SK-N-SH treated with all-trans-retinoic acid at 6 μM for 48 hours (cell line): ENCODE measurements at regions not wholly inside any gene's neighbourhood (a gene's known extent, or its start where the extent isn't known, plus 50 kb on each side); places are given as distances from the start of the nearest gene placed in this dataset.

ENCODE experiments used
- ATAC-seq: fragments of 200-7000 bp; cut with Tn5 transposase; 3 replicates; pipeline ENCODE4 v1.9.1; 2020; ENCODE audit warnings: mild to moderate bottlenecking, moderate library complexity
- ARNTL ChIP-seq: fragments of 450-650 bp; formaldehyde crosslinking; IDR thresholded peaks from 2 replicates; pipeline ENCODE4 v1.5.0; 2020; ENCODE audit warnings: low read depth, mild to moderate bottlenecking, moderate library complexity, borderline replicate concordance
- BACH2 ChIP-seq: fragments of 250-450 bp; sonication (Bioruptor Pico); IDR thresholded peaks from 2 replicates; pipeline ENCODE4 v1.9.0; 2021; ENCODE audit warnings: mild to moderate bottlenecking, borderline replicate concordance
- CSDC2 ChIP-seq: fragments of 250-450 bp; sonication (Bioruptor Pico); IDR thresholded peaks from 2 replicates; pipeline ENCODE4 v1.5.0; 2020; ENCODE audit warnings: mild to moderate bottlenecking, moderate library complexity
- ESRRG ChIP-seq: fragments of 250-450 bp; sonication (Bioruptor Pico); IDR thresholded peaks from 2 replicates; pipeline ENCODE4 v1.6.1; 2021; ENCODE audit warnings: mild to moderate bottlenecking
- GLIS3 ChIP-seq: fragments of 250-450 bp; sonication (Bioruptor Pico); IDR thresholded peaks from 2 replicates; pipeline ENCODE4 v1.5.0; 2020; ENCODE audit warnings: mild to moderate bottlenecking, moderate library complexity
- ISL1 ChIP-seq: fragments of 250-450 bp; sonication (Bioruptor Pico); IDR thresholded peaks from 2 replicates; pipeline ENCODE4 v2.1.2; 2022; ENCODE audit warnings: mild to moderate bottlenecking, moderate library complexity
- OSR1 ChIP-seq: fragments of 250-450 bp; sonication (Bioruptor Pico); IDR thresholded peaks from 2 replicates; pipeline ENCODE4 v1.8.0; 2022; ENCODE audit warnings: moderate library complexity, mild to moderate bottlenecking, inconsistent platforms
- PPARA ChIP-seq: fragments of 250-450 bp; sonication (Bioruptor Pico); IDR thresholded peaks from 2 replicates; pipeline ENCODE4 v1.5.0; 2020; ENCODE audit warnings: mild to moderate bottlenecking, borderline replicate concordance
- RARB ChIP-seq: fragments of 250-450 bp; sonication (Bioruptor Pico); IDR thresholded peaks from 2 replicates; pipeline ENCODE4 v1.8.0; 2021; ENCODE audit warnings: mild to moderate bottlenecking, moderate library complexity
- SNAI2 ChIP-seq: fragments of 250-450 bp; sonication (Bioruptor Pico); IDR thresholded peaks from 2 replicates; pipeline ENCODE4 v1.5.0; 2020; ENCODE audit warnings: mild to moderate bottlenecking, moderate library complexity
- TCF4 ChIP-seq: fragments of 250-450 bp; sonication (Bioruptor Pico); IDR thresholded peaks from 2 replicates; pipeline ENCODE4 v1.8.0; 2021; ENCODE audit warnings: mild to moderate bottlenecking, moderate library complexity, borderline replicate concordance
- TOX ChIP-seq: fragments of 250-450 bp; sonication (Bioruptor Pico); IDR thresholded peaks from 2 replicates; pipeline ENCODE4 v1.8.0; 2021; ENCODE audit warnings: mild to moderate bottlenecking, moderate library complexity, borderline replicate concordance
- ZC3H10 ChIP-seq: fragments of 250-450 bp; sonication (Bioruptor Pico); IDR thresholded peaks from 2 replicates; pipeline ENCODE4 v1.5.1; 2021; ENCODE audit warnings: mild to moderate bottlenecking, moderate library complexity
- ZFP3 ChIP-seq: fragments of 250-450 bp; sonication (Bioruptor Pico); IDR thresholded peaks from 2 replicates; pipeline ENCODE4 v1.5.0; 2020; ENCODE audit warnings: mild to moderate bottlenecking, moderate library complexity
- ZFP30 ChIP-seq: fragments of 450-650 bp; formaldehyde crosslinking; IDR thresholded peaks from 2 replicates; pipeline ENCODE4 v1.5.0; 2022; ENCODE audit warnings: mild to moderate bottlenecking, moderate library complexity
- ZNF565 ChIP-seq: fragments of 450-650 bp; formaldehyde crosslinking; conservative IDR thresholded peaks from 2 replicates; pipeline ENCODE4 v1.5.0; 2020; ENCODE audit warnings: low read depth, mild to moderate bottlenecking, moderate library complexity
- ZNF70 ChIP-seq: fragments of 450-650 bp; formaldehyde crosslinking; IDR thresholded peaks from 2 replicates; pipeline ENCODE4 v1.5.0; 2020; ENCODE audit warnings: mild to moderate bottlenecking, moderate library complexity
- ZNF8 ChIP-seq: fragments of 450-650 bp; formaldehyde crosslinking; IDR thresholded peaks from 2 replicates; pipeline ENCODE4 v1.5.0; 2020; ENCODE audit warnings: mild to moderate bottlenecking, moderate library complexity
- TF ChIP-seq, protein P1 (sequence below): fragments of 250-450 bp; sonication (Bioruptor Pico); IDR thresholded peaks from 2 replicates; pipeline ENCODE4 v1.5.1; 2021; ENCODE audit warnings: mild to moderate bottlenecking, moderate library complexity
- TF ChIP-seq, protein P2 (sequence below): fragments of 250-450 bp; sonication (Bioruptor Pico); IDR thresholded peaks from 2 replicates; pipeline ENCODE4 v1.8.0; 2020; ENCODE audit warnings: mild to moderate bottlenecking, moderate library complexity, borderline replicate concordance
- TF ChIP-seq, protein P3 (sequence below): fragments of 250-450 bp; sonication (Bioruptor Pico); IDR thresholded peaks from 2 replicates; pipeline ENCODE4 v1.5.0; 2020; ENCODE audit warnings: mild to moderate bottlenecking, moderate library complexity
- TF ChIP-seq, protein P4 (sequence below): fragments of 250-450 bp; sonication (Bioruptor Pico); IDR thresholded peaks from 2 replicates; pipeline ENCODE4 v1.5.1; 2020; ENCODE audit warnings: low read depth, mild to moderate bottlenecking, moderate library complexity

DNA sequence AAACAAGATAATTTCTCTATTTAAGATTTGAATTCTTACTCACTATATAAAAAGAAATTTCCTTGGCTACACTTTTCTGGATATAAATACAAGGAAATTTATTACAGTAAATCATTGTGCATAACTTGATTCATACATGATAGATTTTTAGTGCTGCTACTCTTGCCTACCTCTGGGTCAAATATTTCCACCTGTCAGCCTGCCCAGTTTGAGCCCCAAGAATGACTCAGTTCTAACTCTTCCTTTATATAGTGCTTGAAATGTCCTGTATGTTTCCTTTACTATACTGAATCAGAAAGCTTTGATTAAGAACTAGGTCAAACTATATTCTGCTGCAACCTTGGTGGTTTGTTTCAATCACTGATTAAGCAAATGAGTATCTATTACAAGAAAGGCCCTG is 147.4 kb upstream of the FTMT start:
- no peak for TF ChIP-seq TOX
- no peak for TF ChIP-seq PPARA (CRISPR knock-in tag)
- no peak for TF ChIP-seq ESRRG (CRISPR knock-in tag)
- TF ChIP-seq, protein P1, sequence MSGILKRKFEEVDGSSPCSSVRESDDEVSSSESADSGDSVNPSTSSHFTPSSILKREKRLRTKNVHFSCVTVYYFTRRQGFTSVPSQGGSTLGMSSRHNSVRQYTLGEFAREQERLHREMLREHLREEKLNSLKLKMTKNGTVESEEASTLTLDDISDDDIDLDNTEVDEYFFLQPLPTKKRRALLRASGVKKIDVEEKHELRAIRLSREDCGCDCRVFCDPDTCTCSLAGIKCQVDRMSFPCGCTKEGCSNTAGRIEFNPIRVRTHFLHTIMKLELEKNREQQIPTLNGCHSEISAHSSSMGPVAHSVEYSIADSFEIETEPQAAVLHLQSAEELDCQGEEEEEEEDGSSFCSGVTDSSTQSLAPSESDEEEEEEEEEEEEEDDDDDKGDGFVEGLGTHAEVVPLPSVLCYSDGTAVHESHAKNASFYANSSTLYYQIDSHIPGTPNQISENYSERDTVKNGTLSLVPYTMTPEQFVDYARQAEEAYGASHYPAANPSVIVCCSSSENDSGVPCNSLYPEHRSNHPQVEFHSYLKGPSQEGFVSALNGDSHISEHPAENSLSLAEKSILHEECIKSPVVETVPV, result no peak
- TF ChIP-seq ZNF70 (CRISPR knock-in tag), result no peak
- no peak for TF ChIP-seq RARB (CRISPR knock-in tag)
- TF ChIP-seq ZC3H10 (CRISPR knock-in tag), result no peak
- TF ChIP-seq ZFP30 (CRISPR knock-in tag), result no peak
- no peak for TF ChIP-seq ZNF565 (CRISPR knock-in tag)
- TF ChIP-seq, protein P2, sequence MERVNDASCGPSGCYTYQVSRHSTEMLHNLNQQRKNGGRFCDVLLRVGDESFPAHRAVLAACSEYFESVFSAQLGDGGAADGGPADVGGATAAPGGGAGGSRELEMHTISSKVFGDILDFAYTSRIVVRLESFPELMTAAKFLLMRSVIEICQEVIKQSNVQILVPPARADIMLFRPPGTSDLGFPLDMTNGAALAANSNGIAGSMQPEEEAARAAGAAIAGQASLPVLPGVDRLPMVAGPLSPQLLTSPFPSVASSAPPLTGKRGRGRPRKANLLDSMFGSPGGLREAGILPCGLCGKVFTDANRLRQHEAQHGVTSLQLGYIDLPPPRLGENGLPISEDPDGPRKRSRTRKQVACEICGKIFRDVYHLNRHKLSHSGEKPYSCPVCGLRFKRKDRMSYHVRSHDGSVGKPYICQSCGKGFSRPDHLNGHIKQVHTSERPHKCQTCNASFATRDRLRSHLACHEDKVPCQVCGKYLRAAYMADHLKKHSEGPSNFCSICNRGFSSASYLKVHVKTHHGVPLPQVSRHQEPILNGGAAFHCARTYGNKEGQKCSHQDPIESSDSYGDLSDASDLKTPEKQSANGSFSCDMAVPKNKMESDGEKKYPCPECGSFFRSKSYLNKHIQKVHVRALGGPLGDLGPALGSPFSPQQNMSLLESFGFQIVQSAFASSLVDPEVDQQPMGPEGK (CRISPR knock-in tag), result no peak
- TF ChIP-seq, all 23 proteins: peak for 0
- no peak for ATAC-seq

DNA sequence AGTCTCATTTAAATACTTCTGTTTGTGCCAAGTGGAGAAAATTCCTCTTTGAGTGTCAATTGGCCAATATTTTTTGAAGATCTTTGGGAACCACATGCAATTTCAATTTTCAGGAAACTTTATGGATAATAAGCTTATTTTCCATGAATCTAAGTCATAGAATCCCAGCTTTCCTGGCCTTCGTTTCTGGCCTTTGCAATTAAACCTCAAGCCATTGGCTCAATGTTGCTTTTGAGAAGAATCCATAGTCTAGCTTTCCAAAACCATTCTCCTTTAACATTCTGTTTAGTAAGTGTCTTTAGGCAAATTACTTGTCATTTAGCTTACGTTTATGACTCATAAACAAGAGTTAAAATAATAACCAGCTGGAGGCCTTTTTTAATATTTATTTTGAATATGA is 145.0 kb upstream of the FTMT start:
- no peak for TF ChIP-seq ZC3H10 (CRISPR knock-in tag)
- no peak for TF ChIP-seq RARB (CRISPR knock-in tag)
- TF ChIP-seq PPARA (CRISPR knock-in tag), result no peak
- TF ChIP-seq BACH2, result no peak
- TF ChIP-seq, protein P2 (CRISPR knock-in tag), result no peak
- TF ChIP-seq, protein P1, result no peak
- no peak for TF ChIP-seq ZFP30 (CRISPR knock-in tag)
- TF ChIP-seq, all 23 proteins: peak for 0
- no peak for ATAC-seq

DNA sequence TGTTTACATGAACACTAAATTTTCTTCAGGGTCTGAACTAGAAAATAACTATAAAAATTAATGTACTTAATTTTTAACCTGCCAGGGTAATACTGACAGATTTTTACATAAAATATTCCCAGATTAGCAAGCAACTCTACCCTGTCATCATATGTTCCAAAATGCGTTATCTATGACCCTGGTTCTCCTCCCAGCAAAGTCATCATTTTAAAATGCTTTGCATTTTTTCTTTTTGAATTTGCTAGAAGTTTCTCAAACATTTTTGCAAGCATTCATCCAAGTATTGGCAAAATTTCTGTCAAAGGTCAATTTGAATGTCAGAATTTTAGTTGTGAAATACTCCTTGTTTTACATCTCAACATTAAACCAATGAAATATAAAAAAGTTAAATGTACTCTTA is 144.5 kb upstream of the FTMT start:
- no peak for ATAC-seq
- TF ChIP-seq, protein P2 (CRISPR knock-in tag), result no peak
- TF ChIP-seq, protein P1, result no peak
- TF ChIP-seq, protein P3, sequence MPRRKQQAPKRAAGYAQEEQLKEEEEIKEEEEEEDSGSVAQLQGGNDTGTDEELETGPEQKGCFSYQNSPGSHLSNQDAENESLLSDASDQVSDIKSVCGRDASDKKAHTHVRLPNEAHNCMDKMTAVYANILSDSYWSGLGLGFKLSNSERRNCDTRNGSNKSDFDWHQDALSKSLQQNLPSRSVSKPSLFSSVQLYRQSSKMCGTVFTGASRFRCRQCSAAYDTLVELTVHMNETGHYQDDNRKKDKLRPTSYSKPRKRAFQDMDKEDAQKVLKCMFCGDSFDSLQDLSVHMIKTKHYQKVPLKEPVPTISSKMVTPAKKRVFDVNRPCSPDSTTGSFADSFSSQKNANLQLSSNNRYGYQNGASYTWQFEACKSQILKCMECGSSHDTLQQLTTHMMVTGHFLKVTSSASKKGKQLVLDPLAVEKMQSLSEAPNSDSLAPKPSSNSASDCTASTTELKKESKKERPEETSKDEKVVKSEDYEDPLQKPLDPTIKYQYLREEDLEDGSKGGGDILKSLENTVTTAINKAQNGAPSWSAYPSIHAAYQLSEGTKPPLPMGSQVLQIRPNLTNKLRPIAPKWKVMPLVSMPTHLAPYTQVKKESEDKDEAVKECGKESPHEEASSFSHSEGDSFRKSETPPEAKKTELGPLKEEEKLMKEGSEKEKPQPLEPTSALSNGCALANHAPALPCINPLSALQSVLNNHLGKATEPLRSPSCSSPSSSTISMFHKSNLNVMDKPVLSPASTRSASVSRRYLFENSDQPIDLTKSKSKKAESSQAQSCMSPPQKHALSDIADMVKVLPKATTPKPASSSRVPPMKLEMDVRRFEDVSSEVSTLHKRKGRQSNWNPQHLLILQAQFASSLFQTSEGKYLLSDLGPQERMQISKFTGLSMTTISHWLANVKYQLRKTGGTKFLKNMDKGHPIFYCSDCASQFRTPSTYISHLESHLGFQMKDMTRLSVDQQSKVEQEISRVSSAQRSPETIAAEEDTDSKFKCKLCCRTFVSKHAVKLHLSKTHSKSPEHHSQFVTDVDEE, result no peak
- TF ChIP-seq ARNTL (CRISPR knock-in tag), result no peak
- TF ChIP-seq ZFP3 (CRISPR knock-in tag), result no peak
- no peak for TF ChIP-seq ZC3H10 (CRISPR knock-in tag)
- TF ChIP-seq ZFP30 (CRISPR knock-in tag), result no peak
- no peak for TF ChIP-seq ESRRG (CRISPR knock-in tag)
- TF ChIP-seq ZNF8 (CRISPR knock-in tag), result no peak
- TF ChIP-seq TOX, result no peak
- TF ChIP-seq, protein P4, sequence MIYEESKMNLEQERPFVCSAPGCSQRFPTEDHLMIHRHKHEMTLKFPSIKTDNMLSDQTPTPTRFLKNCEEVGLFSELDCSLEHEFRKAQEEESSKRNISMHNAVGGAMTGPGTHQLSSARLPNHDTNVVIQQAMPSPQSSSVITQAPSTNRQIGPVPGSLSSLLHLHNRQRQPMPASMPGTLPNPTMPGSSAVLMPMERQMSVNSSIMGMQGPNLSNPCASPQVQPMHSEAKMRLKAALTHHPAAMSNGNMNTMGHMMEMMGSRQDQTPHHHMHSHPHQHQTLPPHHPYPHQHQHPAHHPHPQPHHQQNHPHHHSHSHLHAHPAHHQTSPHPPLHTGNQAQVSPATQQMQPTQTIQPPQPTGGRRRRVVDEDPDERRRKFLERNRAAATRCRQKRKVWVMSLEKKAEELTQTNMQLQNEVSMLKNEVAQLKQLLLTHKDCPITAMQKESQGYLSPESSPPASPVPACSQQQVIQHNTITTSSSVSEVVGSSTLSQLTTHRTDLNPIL (CRISPR knock-in tag), result no peak
- no peak for TF ChIP-seq ZNF70 (CRISPR knock-in tag)
- no peak for TF ChIP-seq OSR1 (CRISPR knock-in tag)
- TF ChIP-seq CSDC2 (CRISPR knock-in tag), result no peak
- TF ChIP-seq GLIS3 (CRISPR knock-in tag), result no peak
- no peak for TF ChIP-seq ISL1 (CRISPR knock-in tag)
- TF ChIP-seq TCF4 (CRISPR knock-in tag), result no peak
- TF ChIP-seq SNAI2 (CRISPR knock-in tag), result no peak
